Osteoblast (primary cell): ENCODE measurements at regions not wholly inside any gene's neighbourhood (a gene's known extent, or its start where the extent isn't known, plus 50 kb on each side); places are given as distances from the start of the nearest gene placed in this dataset.

Experiments
- DNase-seq: peaks from one replicate; pipeline ENCODE4 v3.0.0; 2011; ENCODE audit warnings: low spot score, mixed read lengths; ENCODE audit not compliant: insufficient read length; ENCODE audit errors: missing footprints
- H2AFZ ChIP-seq: 2 replicates; pipeline ENCODE4 v1.6.0; 2011; ENCODE audit warnings: mild to moderate bottlenecking, low read length
- H3K27ac ChIP-seq: 2 replicates; pipeline ENCODE4 v1.5.1; 2011; ENCODE audit warnings: mild to moderate bottlenecking, low read depth, low read length, moderate library complexity
- H3K27me3 ChIP-seq: 2 replicates; pipeline ENCODE4 v1.6.0; 2012; ENCODE audit warnings: mild to moderate bottlenecking, control low read depth, inconsistent platforms, low read length, moderate library complexity; ENCODE audit not compliant: insufficient read depth
- H3K36me3 ChIP-seq: 2 replicates; pipeline ENCODE4 v1.5.1; 2011; ENCODE audit warnings: mild to moderate bottlenecking, low read length, control low read depth, moderate library complexity; ENCODE audit not compliant: insufficient read depth
- H3K4me1 ChIP-seq: 2 replicates; pipeline ENCODE4 v1.5.1; 2011; ENCODE audit warnings: mild to moderate bottlenecking, low read length, control low read depth, moderate library complexity; ENCODE audit not compliant: insufficient read depth
- H3K4me2 ChIP-seq: 2 replicates; pipeline ENCODE4 v1.6.0; 2011; ENCODE audit warnings: mild to moderate bottlenecking, low read length; ENCODE audit not compliant: insufficient read depth
- H3K4me3 ChIP-seq: fragments of 200-600 bp; sonication (generic); 3 replicates; pipeline ENCODE4 v1.5.1; 2012; ENCODE audit warnings: mild to moderate bottlenecking, low read length, inconsistent platforms; ENCODE audit not compliant: insufficient read depth
- H3K79me2 ChIP-seq: 2 replicates; pipeline ENCODE4 v1.6.0; 2012; ENCODE audit warnings: mild to moderate bottlenecking, low read length, control low read depth, inconsistent platforms; ENCODE audit not compliant: insufficient read depth
- H3K9me3 ChIP-seq: 2 replicates; pipeline ENCODE4 v1.5.1; 2011; ENCODE audit warnings: low read depth, low read length, control low read depth
- H4K20me1 ChIP-seq: 2 replicates; pipeline ENCODE4 v1.6.0; 2012; ENCODE audit warnings: mild to moderate bottlenecking, low read length, control low read depth; ENCODE audit not compliant: insufficient read depth
- CTCF ChIP-seq: IDR thresholded peaks from 2 replicates; pipeline ENCODE4 v1.5.1; 2011; ENCODE audit warnings: mild to moderate bottlenecking, low read depth, low read length, moderate library complexity; ENCODE audit errors: extremely low read depth

DNA sequence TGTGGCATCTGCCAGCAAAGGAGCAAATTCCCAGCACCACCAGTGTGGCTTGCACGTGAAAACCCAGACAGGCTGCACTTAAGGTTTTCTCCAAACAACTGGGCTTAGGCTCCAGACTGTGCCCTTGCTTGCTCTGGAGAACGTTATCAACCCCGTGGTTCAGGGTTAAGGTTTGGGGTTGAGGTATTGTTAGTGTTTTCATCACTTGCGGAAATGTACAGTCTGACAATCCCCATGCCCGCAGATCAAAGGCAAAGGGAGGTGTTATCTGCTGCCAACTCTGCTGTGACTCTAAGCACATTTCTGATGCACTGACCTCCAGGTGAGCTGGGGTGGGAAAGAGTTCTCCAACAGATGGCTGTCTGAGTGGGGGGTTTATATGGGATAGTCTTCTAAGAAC is 253.5 kb upstream of the NT5C1B start:
- Histone ChIP-seq H3K27ac (no peak overlapping the region), H3K36me3 (no peaks in the 10 kb centered on the region), H3K4me2 (no peak overlapping the region), H3K79me2 (no peaks in the 10 kb centered on the region), H3K27me3 (no peaks in the 10 kb centered on the region), H4K20me1 (no peaks in the 10 kb centered on the region), H2AFZ (no peak overlapping the region), H3K4me1 (no peaks in the 10 kb centered on the region), H3K4me3 (no peak overlapping the region), H3K9me3 (no peaks in the 10 kb centered on the region)
- no peak for TF ChIP-seq CTCF
- no peak for DNase-seq

DNA sequence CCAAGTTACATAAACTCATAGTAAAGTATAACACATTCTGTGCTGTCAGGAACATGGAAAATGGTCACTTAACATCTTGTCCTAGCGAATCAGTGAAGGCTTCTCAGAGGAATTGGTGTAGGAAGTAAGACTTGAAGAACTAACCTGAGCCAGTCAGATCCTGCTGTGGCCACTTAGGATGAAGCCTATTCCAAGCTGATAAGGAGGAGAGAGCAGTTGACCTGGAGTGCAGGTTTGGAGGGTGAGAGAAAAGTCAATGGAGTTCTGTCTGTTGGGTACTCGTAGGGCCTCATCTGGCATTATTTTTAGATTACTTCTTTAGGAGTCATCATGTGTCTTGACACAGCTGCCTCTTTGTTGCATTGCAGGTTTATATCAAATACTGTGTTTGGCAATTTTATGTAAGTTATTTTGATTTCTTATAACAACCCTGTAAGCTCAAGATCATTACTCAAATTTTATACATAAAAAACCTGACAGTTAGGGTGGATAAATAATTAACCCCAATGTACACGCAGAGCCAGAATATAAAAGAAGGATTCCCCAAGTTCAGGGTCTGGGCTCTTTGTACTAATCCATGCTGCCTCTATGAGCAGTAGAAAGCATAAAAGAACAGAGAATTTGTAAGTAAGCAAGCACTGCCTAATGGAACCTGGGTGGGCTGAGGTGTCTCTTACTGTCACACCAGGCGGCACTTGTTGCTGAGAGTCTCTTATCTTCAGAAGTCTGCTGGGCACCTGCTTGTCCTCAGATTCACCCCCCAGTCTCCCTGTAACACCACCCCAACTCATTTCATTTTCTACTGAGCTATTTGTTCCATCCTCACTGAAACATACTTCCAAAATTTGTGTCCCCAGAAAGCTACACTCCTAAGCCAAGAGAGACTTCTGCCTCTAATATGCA is 252.1 kb upstream of the NT5C1B start:
- TF ChIP-seq CTCF = no peak
- no peak for DNase-seq
- H2AFZ ChIP-seq = no peak overlapping the region
- no peaks in the 10 kb centered on the region for H3K4me1 ChIP-seq
- H3K36me3 ChIP-seq = no peaks in the 10 kb centered on the region
- H3K4me2 ChIP-seq = no peak overlapping the region
- no peaks in the 10 kb centered on the region for H3K9me3 ChIP-seq
- H3K27ac ChIP-seq = no peak overlapping the region
- no peak overlapping the region for H3K4me3 ChIP-seq
- H3K27me3 ChIP-seq = no peaks in the 10 kb centered on the region
- H4K20me1 ChIP-seq = no peaks in the 10 kb centered on the region
- no peaks in the 10 kb centered on the region for H3K79me2 ChIP-seq

DNA sequence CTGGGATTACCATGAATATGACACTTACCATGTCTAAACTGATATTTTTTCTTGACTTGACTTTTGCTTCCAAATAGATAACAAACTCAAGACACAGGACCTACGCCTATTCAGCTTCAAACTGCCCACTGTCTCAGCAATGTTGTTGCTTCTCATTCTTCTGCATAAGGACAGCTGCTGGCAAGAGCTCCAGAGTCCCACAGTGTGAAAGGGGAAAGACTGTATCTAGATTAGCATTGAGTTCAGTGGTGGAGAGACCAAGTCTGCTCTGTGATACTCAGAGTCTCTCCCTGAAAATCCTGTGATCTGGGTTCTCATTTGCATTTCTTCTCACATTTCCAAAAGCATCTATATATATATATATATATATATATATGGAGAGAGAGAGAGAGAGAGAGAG is 247.9 kb upstream of the NT5C1B start:
- H3K4me1 ChIP-seq = peaks cover 20% of the 10 kb centered on the region
- no peak for DNase-seq
- H3K27ac ChIP-seq = no peak overlapping the region
- H3K4me2 ChIP-seq = no peak overlapping the region
- no peaks in the 10 kb centered on the region for H3K27me3 ChIP-seq
- TF ChIP-seq CTCF = no peak
- H3K9me3 ChIP-seq = no peaks in the 10 kb centered on the region
- no peaks in the 10 kb centered on the region for H3K36me3 ChIP-seq
- H3K4me3 ChIP-seq = no peak overlapping the region
- H4K20me1 ChIP-seq = no peaks in the 10 kb centered on the region
- H3K79me2 ChIP-seq = no peaks in the 10 kb centered on the region
- H2AFZ ChIP-seq = no peak overlapping the region

- DNase-seq = no peak
- Histone ChIP-seq H3K4me3 (no peak overlapping the region), H4K20me1 (no peaks in the 10 kb centered on the region), H3K36me3 (no peaks in the 10 kb centered on the region), H3K27ac (no peak overlapping the region), H3K9me3 (no peaks in the 10 kb centered on the region), H3K4me1 (peaks cover 27% of the 10 kb centered on the region), H3K4me2 (no peak overlapping the region), H2AFZ (no peak overlapping the region), H3K27me3 (no peaks in the 10 kb centered on the region), H3K79me2 (no peaks in the 10 kb centered on the region)
- no peak for TF ChIP-seq CTCF
Observed at GRCh38 chr2:18836436-18836835, 247.1 kb upstream of the NT5C1B start.
